GM12878 (cell line): ENCODE measurements at regions not wholly inside any gene's neighbourhood (a gene's known extent, or its start where the extent isn't known, plus 50 kb on each side); places are given as distances from the start of the nearest gene placed in this dataset.

Source experiments
- ATAC-seq: fragments of 200-7000 bp; cut with Tn5 transposase; 3 replicates; pipeline ENCODE4 v1.9.1; 2020; ENCODE audit warnings: mild to moderate bottlenecking, moderate library complexity
- BruUV-seq: library from RNA; stranded (reverse); fragments of 400-500 nt; replicated peaks from 2 replicates; lab custom pipeline; 2021; lab: Mats Ljungman, UMichigan
- CTCF ChIA-PET: fragments of 300-600 bp; sonication (Branson Sonifier 250); formaldehyde crosslinking; extraction: SDS; loops from one replicate; lab custom pipeline; 2021; ENCODE audit warnings: inconsistent platforms; lab: Yijun Ruan, JAX
- POLR2A ChIA-PET: fragments of 350-600 bp; formaldehyde crosslinking; extraction: SDS; loops from one replicate; lab custom pipeline; 2021; ENCODE audit warnings: inconsistent platforms; lab: Charles Lee
- RAD21 ChIA-PET: fragments of 300-600 bp; sonication (Branson Sonifier 250); formaldehyde crosslinking; loops from one replicate; lab custom pipeline; 2023; ENCODE audit warnings: antibody characterized with exemption; ENCODE audit not compliant: unreplicated experiment; lab: Charles Lee
- SMC1A ChIA-PET: fragments of 300-600 bp; sonication (Branson Sonifier 250); formaldehyde crosslinking; loops from one replicate; lab custom pipeline; 2023; ENCODE audit not compliant: unreplicated experiment, uncharacterized antibody; lab: Charles Lee
- DNase-seq: peaks from one replicate; pipeline ENCODE4 v3.0.0-alpha.2; 2011; ENCODE audit warnings: low read depth, low spot score
- FAIRE-seq: peaks from 3 replicates; lab custom pipeline; 2011; peaks lifted over from hg19 to GRCh38; lab: Jason Lieb, UNC
- H2AFZ ChIP-seq: 2 replicates; pipeline ENCODE4 v1.6.0; 2011; ENCODE audit warnings: low read depth, low read length, control low read depth; ENCODE audit not compliant: control insufficient read depth
- H3K27ac ChIP-seq: 2 replicates; pipeline ENCODE4 v1.5.1; 2011; ENCODE audit warnings: control low read depth; ENCODE audit not compliant: control insufficient read depth, insufficient read depth
- H3K27me3 ChIP-seq, 2 experiments: replicated peaks in 1 of 2; 2 replicates each; pipeline versions ENCODE4 v1.6.0 to v1.6.1; 2011; ENCODE audit warnings: low read length in 1 of 2; ENCODE audit not compliant: control insufficient read depth in 2 of 2, insufficient read depth in 2 of 2
- H3K36me3 ChIP-seq, 2 experiments: 2 replicates each; pipeline ENCODE4 v1.5.1; 2011; ENCODE audit warnings: low read length in 1 of 2; ENCODE audit not compliant: control insufficient read depth in 2 of 2, insufficient read depth in 2 of 2
- H3K4me1 ChIP-seq: 2 replicates; pipeline ENCODE4 v1.6.1; 2011; ENCODE audit warnings: mild to moderate bottlenecking, low read length, moderate library complexity, mixed read lengths; ENCODE audit not compliant: control insufficient read depth, insufficient read depth
- H3K4me2 ChIP-seq: 2 replicates; pipeline ENCODE4 v1.6.0; 2011; ENCODE audit warnings: control low read depth; ENCODE audit not compliant: control insufficient read depth, insufficient read depth
- H3K4me3 ChIP-seq: fragments of 200-600 bp; sonication (generic); 2 replicates; pipeline ENCODE4 v1.5.1; 2016
- H3K79me2 ChIP-seq: 2 replicates; pipeline ENCODE4 v1.6.0; 2011; ENCODE audit warnings: low read length; ENCODE audit not compliant: control insufficient read depth, insufficient read depth
- H3K9ac ChIP-seq: 2 replicates; pipeline ENCODE4 v1.8.0; 2011; ENCODE audit warnings: low read length, control low read depth, mixed read lengths; ENCODE audit not compliant: control insufficient read depth, insufficient read depth
- H3K9me3 ChIP-seq: replicated peaks from 3 replicates; pipeline ENCODE4 v1.5.1; 2011; ENCODE audit warnings: mild to moderate bottlenecking, low read length; ENCODE audit not compliant: control insufficient read depth, insufficient read depth
- H4K20me1 ChIP-seq: 2 replicates; pipeline ENCODE4 v1.6.0; 2011; ENCODE audit not compliant: control insufficient read depth, insufficient read depth
- BACH1 ChIP-seq: fragments of 450-650 bp; IDR thresholded peaks from 2 replicates; pipeline ENCODE4 v1.6.1; 2017; ENCODE audit warnings: mild to moderate bottlenecking, borderline replicate concordance
- BRCA1 ChIP-seq: IDR thresholded peaks from 2 replicates; pipeline ENCODE4 v1.6.1; 2011; ENCODE audit warnings: low read depth, low read length, improper control_type of control experiment
- CHD4 ChIP-seq: fragments of 200-600 bp; sonication (generic); IDR thresholded peaks from 2 replicates; pipeline ENCODE4 v1.6.1; 2016; ENCODE audit warnings: mild to moderate bottlenecking
- CREM ChIP-seq: IDR thresholded peaks from 2 replicates; pipeline ENCODE4 v1.6.1; 2014; ENCODE audit warnings: antibody characterized with exemption, low read depth
- LARP7 ChIP-seq: fragments of 450-650 bp; IDR thresholded peaks from 2 replicates; pipeline ENCODE4 v1.6.1; 2017; ENCODE audit warnings: mild to moderate bottlenecking
- NR2F1 ChIP-seq: fragments of 450-650 bp; conservative IDR thresholded peaks from 2 replicates; pipeline ENCODE4 v1.6.1; 2017; ENCODE audit warnings: mild to moderate bottlenecking
- POLR2AphosphoS2 ChIP-seq: IDR thresholded peaks from 2 replicates; pipeline ENCODE4 v1.6.1; 2011; ENCODE audit warnings: low read depth, mild to moderate bottlenecking, low read length, improper control_type of control experiment, moderate library complexity
- RBBP5 ChIP-seq: fragments of 200-600 bp; sonication (generic); conservative IDR thresholded peaks from 2 replicates; pipeline ENCODE4 v1.6.1; 2016
- RCOR1 ChIP-seq: conservative IDR thresholded peaks from 2 replicates; pipeline ENCODE4 v1.6.1; 2012; ENCODE audit warnings: low read depth, low read length, improper control_type of control experiment
- SMAD5 ChIP-seq: IDR thresholded peaks from 2 replicates; pipeline ENCODE4 v1.6.1; 2016; ENCODE audit warnings: antibody characterized with exemption, low read depth
- SMC3 ChIP-seq: IDR thresholded peaks from 2 replicates; pipeline ENCODE4 v1.6.1; 2011; ENCODE audit warnings: low read length, improper control_type of control experiment, borderline replicate concordance
- ZNF622 ChIP-seq: fragments of 450-650 bp; IDR thresholded peaks from 2 replicates; pipeline ENCODE4 v1.6.1; 2017; ENCODE audit warnings: mild to moderate bottlenecking, inconsistent platforms
- WGBS: methylation state at CpG from one replicate; pipeline ENCODE4 v1.1.6; 2016; ENCODE audit warnings: low lambda C conversion rate; ENCODE audit not compliant: insufficient replicate concordance, insufficient coverage; ENCODE audit errors: missing lambda C conversion rate; 5-methylcytosine and 5-hydroxymethylcytosine counted together
- in situ Hi-C: fragments of 300-500 bp; cut with MboI; formaldehyde crosslinking; loops from 9 replicates; pipeline ENCODE4 v1.14.3; 2018; ENCODE audit warnings: mixed read lengths
- intact Hi-C: fragments of 100-400 bp; cut with micrococcal nuclease; formaldehyde crosslinking; loops from one replicate; pipeline ENCODE4 v1.14.2; 2022; ENCODE audit not compliant: unreplicated experiment
- TF ChIP-seq, protein P1 (sequence below): fragments of 450-650 bp; IDR thresholded peaks from 2 replicates; pipeline ENCODE4 v1.6.1; 2016; ENCODE audit warnings: mild to moderate bottlenecking
- TF ChIP-seq, protein P2 (sequence below): IDR thresholded peaks from 2 replicates; pipeline ENCODE4 v1.6.1; 2011; ENCODE audit warnings: borderline replicate concordance, low read depth, mild to moderate bottlenecking, moderate library complexity, low read length; ENCODE audit not compliant: insufficient read depth, poor library complexity, severe bottlenecking
- TF ChIP-seq, protein P3 (sequence below): fragments of 450-650 bp; IDR thresholded peaks from 2 replicates; pipeline ENCODE4 v1.6.1; 2016; ENCODE audit warnings: mild to moderate bottlenecking, moderate library complexity, borderline replicate concordance
- TF ChIP-seq, protein P4 (sequence below): fragments of 450-650 bp; formaldehyde crosslinking; IDR thresholded peaks from 2 replicates; pipeline ENCODE4 v1.4.0; 2022; ENCODE audit warnings: mild to moderate bottlenecking, moderate library complexity

DNA sequence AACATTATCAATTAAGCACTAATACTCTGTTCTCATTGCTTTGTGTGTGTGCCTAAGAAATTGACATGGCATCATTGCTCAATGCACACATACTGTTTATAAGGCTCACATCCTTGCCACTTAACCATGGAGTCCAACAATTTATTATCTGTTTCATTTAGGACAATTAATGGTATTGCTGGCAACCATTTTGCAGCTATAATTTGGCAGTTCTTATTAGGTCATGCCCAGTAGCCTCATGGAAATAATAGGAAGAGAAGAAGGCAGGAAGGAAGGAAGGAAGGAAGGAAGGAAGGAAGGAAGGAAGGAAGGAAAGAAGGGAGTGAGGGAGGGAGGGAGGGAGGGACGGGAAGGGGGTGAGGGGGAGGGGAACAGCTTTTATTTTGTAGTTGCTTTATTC, 285.5 kb upstream of the SLC24A2 start:
- no TSS peak for BruUV-seq
- H3K79me2 ChIP-seq: no peaks in the 10 kb centered on the region
- no peak overlapping the region for H3K9ac ChIP-seq
- POLR2A ChIA-PET: no interaction called here
- FAIRE-seq (no peak), ATAC-seq (no peak), DNase-seq (no peak)
- no peaks in the 10 kb centered on the region for H3K4me1 ChIP-seq
- H3K4me3 ChIP-seq: no peak overlapping the region
- CTCF ChIA-PET: no interaction called here
- no peak overlapping the region for H3K4me2 ChIP-seq
- H3K27ac ChIP-seq: no peak overlapping the region
- peaks cover 0 to 2% of the 10 kb centered on the region in 2 experiments; a peak in 1 of 4 replicates for H3K27me3 ChIP-seq
- intact Hi-C loops: no loop called here
- H2AFZ ChIP-seq: no peak overlapping the region
- 20% methylated on average over 1 of the region's 1 CpG for WGBS
- SMC1A ChIA-PET: interaction anchor here (0.6 kb wide), 1 partner anchor 78 kb away, joined by 3 read pairs; no protein-coding TSS in a partner anchor
- H4K20me1 ChIP-seq: no peaks in the 10 kb centered on the region
- H3K9me3 ChIP-seq: no peaks in the 10 kb centered on the region
- RAD21 ChIA-PET: no interaction called here
- H3K36me3 ChIP-seq: no peaks in the 10 kb centered on the region
- in situ Hi-C loops: no loop called here
- TF ChIP-seq, protein P1, sequence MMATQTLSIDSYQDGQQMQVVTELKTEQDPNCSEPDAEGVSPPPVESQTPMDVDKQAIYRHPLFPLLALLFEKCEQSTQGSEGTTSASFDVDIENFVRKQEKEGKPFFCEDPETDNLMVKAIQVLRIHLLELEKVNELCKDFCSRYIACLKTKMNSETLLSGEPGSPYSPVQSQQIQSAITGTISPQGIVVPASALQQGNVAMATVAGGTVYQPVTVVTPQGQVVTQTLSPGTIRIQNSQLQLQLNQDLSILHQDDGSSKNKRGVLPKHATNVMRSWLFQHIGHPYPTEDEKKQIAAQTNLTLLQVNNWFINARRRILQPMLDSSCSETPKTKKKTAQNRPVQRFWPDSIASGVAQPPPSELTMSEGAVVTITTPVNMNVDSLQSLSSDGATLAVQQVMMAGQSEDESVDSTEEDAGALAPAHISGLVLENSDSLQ: no peak
- no peak for TF ChIP-seq RCOR1
- TF ChIP-seq CHD4: no peak
- TF ChIP-seq RBBP5: no peak
- TF ChIP-seq NR2F1: no peak
- no peak for TF ChIP-seq ZNF622
- no peak for TF ChIP-seq BACH1
- TF ChIP-seq, protein P2, sequence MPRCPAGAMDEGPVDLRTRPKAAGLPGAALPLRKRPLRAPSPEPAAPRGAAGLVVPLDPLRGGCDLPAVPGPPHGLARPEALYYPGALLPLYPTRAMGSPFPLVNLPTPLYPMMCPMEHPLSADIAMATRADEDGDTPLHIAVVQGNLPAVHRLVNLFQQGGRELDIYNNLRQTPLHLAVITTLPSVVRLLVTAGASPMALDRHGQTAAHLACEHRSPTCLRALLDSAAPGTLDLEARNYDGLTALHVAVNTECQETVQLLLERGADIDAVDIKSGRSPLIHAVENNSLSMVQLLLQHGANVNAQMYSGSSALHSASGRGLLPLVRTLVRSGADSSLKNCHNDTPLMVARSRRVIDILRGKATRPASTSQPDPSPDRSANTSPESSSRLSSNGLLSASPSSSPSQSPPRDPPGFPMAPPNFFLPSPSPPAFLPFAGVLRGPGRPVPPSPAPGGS: no peak
- TF ChIP-seq SMAD5: no peak
- no peak for TF ChIP-seq SMC3
- no peak for TF ChIP-seq POLR2AphosphoS2
- TF ChIP-seq BRCA1: no peak
- TF ChIP-seq CREM: no peak
- TF ChIP-seq, protein P3, sequence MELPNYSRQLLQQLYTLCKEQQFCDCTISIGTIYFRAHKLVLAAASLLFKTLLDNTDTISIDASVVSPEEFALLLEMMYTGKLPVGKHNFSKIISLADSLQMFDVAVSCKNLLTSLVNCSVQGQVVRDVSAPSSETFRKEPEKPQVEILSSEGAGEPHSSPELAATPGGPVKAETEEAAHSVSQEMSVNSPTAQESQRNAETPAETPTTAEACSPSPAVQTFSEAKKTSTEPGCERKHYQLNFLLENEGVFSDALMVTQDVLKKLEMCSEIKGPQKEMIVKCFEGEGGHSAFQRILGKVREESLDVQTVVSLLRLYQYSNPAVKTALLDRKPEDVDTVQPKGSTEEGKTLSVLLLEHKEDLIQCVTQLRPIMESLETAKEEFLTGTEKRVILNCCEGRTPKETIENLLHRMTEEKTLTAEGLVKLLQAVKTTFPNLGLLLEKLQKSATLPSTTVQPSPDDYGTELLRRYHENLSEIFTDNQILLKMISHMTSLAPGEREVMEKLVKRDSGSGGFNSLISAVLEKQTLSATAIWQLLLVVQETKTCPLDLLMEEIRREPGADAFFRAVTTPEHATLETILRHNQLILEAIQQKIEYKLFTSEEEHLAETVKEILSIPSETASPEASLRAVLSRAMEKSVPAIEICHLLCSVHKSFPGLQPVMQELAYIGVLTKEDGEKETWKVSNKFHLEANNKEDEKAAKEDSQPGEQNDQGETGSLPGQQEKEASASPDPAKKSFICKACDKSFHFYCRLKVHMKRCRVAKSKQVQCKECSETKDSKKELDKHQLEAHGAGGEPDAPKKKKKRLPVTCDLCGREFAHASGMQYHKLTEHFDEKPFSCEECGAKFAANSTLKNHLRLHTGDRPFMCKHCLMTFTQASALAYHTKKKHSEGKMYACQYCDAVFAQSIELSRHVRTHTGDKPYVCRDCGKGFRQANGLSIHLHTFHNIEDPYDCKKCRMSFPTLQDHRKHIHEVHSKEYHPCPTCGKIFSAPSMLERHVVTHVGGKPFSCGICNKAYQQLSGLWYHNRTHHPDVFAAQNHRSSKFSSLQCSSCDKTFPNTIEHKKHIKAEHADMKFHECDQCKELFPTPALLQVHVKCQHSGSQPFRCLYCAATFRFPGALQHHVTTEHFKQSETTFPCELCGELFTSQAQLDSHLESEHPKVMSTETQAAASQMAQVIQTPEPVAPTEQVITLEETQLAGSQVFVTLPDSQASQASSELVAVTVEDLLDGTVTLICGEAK: no peak
- TF ChIP-seq, protein P4, sequence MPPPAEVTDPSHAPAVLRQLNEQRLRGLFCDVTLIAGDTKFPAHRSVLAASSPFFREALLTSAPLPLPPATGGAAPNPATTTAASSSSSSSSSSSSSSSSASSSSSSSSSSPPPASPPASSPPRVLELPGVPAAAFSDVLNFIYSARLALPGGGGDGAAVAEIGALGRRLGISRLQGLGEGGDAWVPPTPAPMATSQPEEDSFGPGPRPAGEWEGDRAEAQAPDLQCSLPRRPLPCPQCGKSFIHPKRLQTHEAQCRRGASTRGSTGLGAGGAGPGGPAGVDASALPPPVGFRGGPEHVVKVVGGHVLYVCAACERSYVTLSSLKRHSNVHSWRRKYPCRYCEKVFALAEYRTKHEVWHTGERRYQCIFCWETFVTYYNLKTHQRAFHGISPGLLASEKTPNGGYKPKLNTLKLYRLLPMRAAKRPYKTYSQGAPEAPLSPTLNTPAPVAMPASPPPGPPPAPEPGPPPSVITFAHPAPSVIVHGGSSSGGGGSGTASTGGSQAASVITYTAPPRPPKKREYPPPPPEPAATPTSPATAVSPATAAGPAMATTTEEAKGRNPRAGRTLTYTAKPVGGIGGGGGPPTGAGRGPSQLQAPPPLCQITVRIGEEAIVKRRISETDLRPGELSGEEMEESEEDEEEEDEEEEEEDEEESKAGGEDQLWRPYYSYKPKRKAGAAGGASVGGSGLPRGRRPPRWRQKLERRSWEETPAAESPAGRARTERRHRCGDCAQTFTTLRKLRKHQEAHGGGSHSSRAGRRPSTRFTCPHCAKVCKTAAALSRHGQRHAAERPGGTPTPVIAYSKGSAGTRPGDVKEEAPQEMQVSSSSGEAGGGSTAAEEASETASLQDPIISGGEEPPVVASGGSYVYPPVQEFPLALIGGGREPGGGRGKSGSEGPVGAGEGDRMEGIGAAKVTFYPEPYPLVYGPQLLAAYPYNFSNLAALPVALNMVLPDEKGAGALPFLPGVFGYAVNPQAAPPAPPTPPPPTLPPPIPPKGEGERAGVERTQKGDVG (CRISPR knock-in tag): no peak
- TF ChIP-seq LARP7: no peak
